KMS-11 (cell line): ENCODE measurements at regions not wholly inside any gene's neighbourhood (a gene's known extent, or its start where the extent isn't known, plus 50 kb on each side); places are given as distances from the start of the nearest gene placed in this dataset.

Experiments used
- H2AFZ ChIP-seq: fragments of 200-600 bp; sonication (generic); 2 replicates; pipeline ENCODE4 v1.6.1; 2016; ENCODE audit warnings: antibody characterized with exemption, mixed run types, low read depth
- H3K27ac ChIP-seq: fragments of 200-600 bp; sonication (generic); 2 replicates; pipeline ENCODE4 v1.6.1; 2016; ENCODE audit warnings: mild to moderate bottlenecking, mixed run types
- H3K27me3 ChIP-seq: fragments of 200-600 bp; sonication (generic); 2 replicates; pipeline ENCODE4 v1.6.1; 2017; ENCODE audit warnings: mild to moderate bottlenecking, low read depth, mixed run types, moderate library complexity; ENCODE audit not compliant: insufficient read depth
- H3K36me3 ChIP-seq: fragments of 200-600 bp; sonication (generic); 2 replicates; pipeline ENCODE4 v1.6.1; 2017; ENCODE audit warnings: mild to moderate bottlenecking, mixed run types; ENCODE audit not compliant: insufficient read depth
- H3K4me1 ChIP-seq: fragments of 200-600 bp; sonication (generic); 2 replicates; pipeline ENCODE4 v1.6.1; 2016; ENCODE audit warnings: mild to moderate bottlenecking, low read depth, mixed run types; ENCODE audit not compliant: poor library complexity, severe bottlenecking
- H3K4me2 ChIP-seq: fragments of 200-600 bp; sonication (generic); 2 replicates; pipeline ENCODE4 v1.7.0; 2016; ENCODE audit warnings: mild to moderate bottlenecking, mixed run types
- H3K4me3 ChIP-seq: fragments of 200-600 bp; sonication (generic); IDR thresholded peaks from 2 replicates; pipeline ENCODE4 v1.6.1; 2017; ENCODE audit warnings: low read depth, low read length, mixed read lengths; ENCODE audit not compliant: insufficient read depth
- H3K79me2 ChIP-seq: fragments of 200-600 bp; sonication (generic); 2 replicates; pipeline ENCODE4 v1.6.1; 2016; ENCODE audit warnings: low read depth, mixed run types; ENCODE audit not compliant: insufficient read depth
- H3K9ac ChIP-seq: fragments of 200-600 bp; sonication (generic); 2 replicates; pipeline ENCODE4 v1.6.1; 2016; ENCODE audit warnings: mild to moderate bottlenecking, mixed run types
- H4K20me1 ChIP-seq: fragments of 200-600 bp; sonication (generic); 2 replicates; pipeline ENCODE4 v1.6.1; 2016; ENCODE audit warnings: mild to moderate bottlenecking, mixed run types; ENCODE audit not compliant: insufficient read depth
- CTCF ChIP-seq: fragments of 200-600 bp; sonication (generic); conservative IDR thresholded peaks from 2 replicates; pipeline ENCODE4 v1.6.1; 2017; ENCODE audit warnings: low read depth, mild to moderate bottlenecking, antibody characterized with exemption, low read length, moderate library complexity, mixed read lengths

- no peak overlapping the region for H3K4me3 ChIP-seq
- no peaks in the 10 kb centered on the region for H4K20me1 ChIP-seq
- no peak for TF ChIP-seq CTCF
- H3K27ac ChIP-seq = no peak overlapping the region
- H3K4me1 ChIP-seq = no peaks in the 10 kb centered on the region
- H3K36me3 ChIP-seq = no peaks in the 10 kb centered on the region
- no peak overlapping the region for H3K4me2 ChIP-seq
- no peak overlapping the region for H2AFZ ChIP-seq
- H3K9ac ChIP-seq = no peak overlapping the region
- no peaks in the 10 kb centered on the region for H3K79me2 ChIP-seq
- H3K27me3 ChIP-seq = no peaks in the 10 kb centered on the region
Measured at GRCh38 chr3:147038481-147038880, 367.9 kb downstream of the ZIC4 start.

- Histone ChIP-seq H3K4me3 (no peak overlapping the region), H3K4me1 (no peaks in the 10 kb centered on the region), H3K36me3 (no peaks in the 10 kb centered on the region), H4K20me1 (no peaks in the 10 kb centered on the region), H3K79me2 (no peaks in the 10 kb centered on the region), H3K4me2 (no peak overlapping the region), H2AFZ (no peak overlapping the region), H3K27ac (no peak overlapping the region), H3K9ac (no peak overlapping the region), H3K27me3 (no peaks in the 10 kb centered on the region)
- TF ChIP-seq CTCF = no peak
Measured at GRCh38 chr3:147034359-147034758, 372.0 kb downstream of the ZIC4 start.

GRCh38 chr3:147030274-147030673, 376.1 kb downstream of the ZIC4 start:
- H3K27ac ChIP-seq = no peak overlapping the region
- H3K4me1 ChIP-seq = no peaks in the 10 kb centered on the region
- H2AFZ ChIP-seq = no peak overlapping the region
- no peak overlapping the region for H3K4me2 ChIP-seq
- TF ChIP-seq CTCF = no peak
- H3K79me2 ChIP-seq = no peaks in the 10 kb centered on the region
- no peak overlapping the region for H3K4me3 ChIP-seq
- no peaks in the 10 kb centered on the region for H3K27me3 ChIP-seq
- H4K20me1 ChIP-seq = no peaks in the 10 kb centered on the region
- H3K9ac ChIP-seq = no peak overlapping the region
- no peaks in the 10 kb centered on the region for H3K36me3 ChIP-seq

- no peaks in the 10 kb centered on the region for H3K27me3 ChIP-seq
- H3K4me3 ChIP-seq = no peak overlapping the region
- H3K79me2 ChIP-seq = no peaks in the 10 kb centered on the region
- H3K27ac ChIP-seq = no peak overlapping the region
- no peak overlapping the region for H3K9ac ChIP-seq
- H3K36me3 ChIP-seq = no peaks in the 10 kb centered on the region
- no peaks in the 10 kb centered on the region for H3K4me1 ChIP-seq
- H3K4me2 ChIP-seq = no peak overlapping the region
- no peak overlapping the region for H2AFZ ChIP-seq
- no peak for TF ChIP-seq CTCF
- no peaks in the 10 kb centered on the region for H4K20me1 ChIP-seq
Measured at GRCh38 chr3:147015334-147015733, 391.0 kb downstream of the ZIC4 start.

DNA sequence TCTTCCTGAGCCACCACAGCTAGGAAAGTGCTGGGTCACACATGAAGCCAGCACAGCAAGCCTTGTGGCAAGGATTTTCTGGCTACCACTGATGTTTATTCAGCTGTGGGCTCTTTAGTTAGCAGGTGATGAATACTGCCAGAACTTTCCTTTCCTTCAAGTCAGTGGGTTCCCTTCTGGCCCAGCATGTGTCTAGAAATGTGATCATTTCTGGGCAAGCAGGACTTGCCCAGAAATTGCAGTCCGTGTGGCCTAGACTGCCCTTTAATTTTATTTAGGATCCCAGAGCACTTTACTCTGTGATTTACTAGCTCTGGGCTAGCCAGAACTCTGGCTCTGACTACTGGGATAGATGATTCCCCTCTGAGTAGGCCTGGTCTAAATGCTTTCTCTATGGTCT, 397.5 kb downstream of the ZIC4 start:
- Histone ChIP-seq H3K4me3 (no peak overlapping the region), H3K27ac (no peak overlapping the region), H3K36me3 (no peaks in the 10 kb centered on the region), H3K27me3 (no peaks in the 10 kb centered on the region), H3K4me2 (no peak overlapping the region), H3K79me2 (no peaks in the 10 kb centered on the region), H3K9ac (no peak overlapping the region), H4K20me1 (no peaks in the 10 kb centered on the region), H3K4me1 (no peaks in the 10 kb centered on the region), H2AFZ (no peak overlapping the region)
- TF ChIP-seq CTCF = no peak
